Neural crest cell (in vitro differentiated cells): ENCODE measurements at regions not wholly inside any gene's neighbourhood (a gene's known extent, or its start where the extent isn't known, plus 50 kb on each side); places are given as distances from the start of the nearest gene placed in this dataset.

Source experiments
- DNase-seq: peaks from one replicate; pipeline ENCODE4 v3.0.0; 2021; ENCODE audit warnings: low read depth, mixed read lengths, low spot score
- H3K27ac Mint-ChIP-seq: one replicate; pipeline ENCODE4 v1.8.0; 2021; ENCODE audit warnings: mild to moderate bottlenecking, mixed read lengths; ENCODE audit not compliant: unreplicated experiment
- H3K27me3 Mint-ChIP-seq: 2 replicates; pipeline ENCODE4 v1.8.0; 2021; ENCODE audit warnings: low read depth, mild to moderate bottlenecking, mixed read lengths
- H3K36me3 Mint-ChIP-seq: 2 replicates; pipeline ENCODE4 v1.8.0; 2021; ENCODE audit warnings: low read depth, mild to moderate bottlenecking, mixed read lengths
- H3K4me1 Mint-ChIP-seq: 2 replicates; pipeline ENCODE4 v1.8.0; 2021; ENCODE audit warnings: mixed read lengths
- H3K4me3 Mint-ChIP-seq: one replicate; pipeline ENCODE4 v1.8.0; 2021; ENCODE audit warnings: mild to moderate bottlenecking, mixed read lengths
- H3K9me3 Mint-ChIP-seq: 2 replicates; pipeline ENCODE4 v1.8.0; 2021; ENCODE audit warnings: mixed read lengths
- CTCF ChIP-seq: fragments of 200-600 bp; sonication (generic); conservative IDR thresholded peaks from 2 replicates; pipeline ENCODE4 v1.5.0; 2021; ENCODE audit warnings: antibody characterized with exemption, mild to moderate bottlenecking

GRCh38 chr15:39365161-39365560, 215.7 kb upstream of the THBS1 start:
- no peak overlapping the region for H3K27ac Mint-ChIP-seq
- peaks cover 7% of the 10 kb centered on the region for H3K36me3 Mint-ChIP-seq
- no peak for DNase-seq
- no peaks in the 10 kb centered on the region for H3K4me1 Mint-ChIP-seq
- no peak overlapping the region for H3K4me3 Mint-ChIP-seq
- no peak for TF ChIP-seq CTCF
- no peaks in the 10 kb centered on the region for H3K27me3 Mint-ChIP-seq
- H3K9me3 Mint-ChIP-seq: peaks cover 8% of the 10 kb centered on the region

- H3K27ac Mint-ChIP-seq: no peak overlapping the region
- H3K36me3 Mint-ChIP-seq: peaks cover 7% of the 10 kb centered on the region
- no peak for TF ChIP-seq CTCF
- no peaks in the 10 kb centered on the region for H3K27me3 Mint-ChIP-seq
- DNase-seq: no peak
- H3K4me3 Mint-ChIP-seq: no peak overlapping the region
- peaks cover 10% of the 10 kb centered on the region for H3K9me3 Mint-ChIP-seq
- H3K4me1 Mint-ChIP-seq: no peaks in the 10 kb centered on the region
Measured at GRCh38 chr15:39365873-39366272, 215.0 kb upstream of the THBS1 start.

GRCh38 chr15:39367596-39367995, 213.3 kb upstream of the THBS1 start:
- no peak overlapping the region for H3K4me3 Mint-ChIP-seq
- H3K36me3 Mint-ChIP-seq: peaks cover 12% of the 10 kb centered on the region
- no peaks in the 10 kb centered on the region for H3K4me1 Mint-ChIP-seq
- no peak overlapping the region for H3K27ac Mint-ChIP-seq
- H3K9me3 Mint-ChIP-seq: peaks cover 17% of the 10 kb centered on the region
- no peak for DNase-seq
- H3K27me3 Mint-ChIP-seq: no peaks in the 10 kb centered on the region
- TF ChIP-seq CTCF: no peak

GRCh38 chr15:39369768-39370167, 211.1 kb upstream of the THBS1 start:
- no peaks in the 10 kb centered on the region for H3K27me3 Mint-ChIP-seq
- no peaks in the 10 kb centered on the region for H3K4me1 Mint-ChIP-seq
- peaks cover 12% of the 10 kb centered on the region for H3K36me3 Mint-ChIP-seq
- H3K4me3 Mint-ChIP-seq: no peak overlapping the region
- no peak overlapping the region for H3K27ac Mint-ChIP-seq
- no peak for TF ChIP-seq CTCF
- H3K9me3 Mint-ChIP-seq: peaks cover 13% of the 10 kb centered on the region
- no peak for DNase-seq

- peaks cover 11% of the 10 kb centered on the region for H3K9me3 Mint-ChIP-seq
- no peak for TF ChIP-seq CTCF
Measured at GRCh38 chr15:39376371-39376909, 204.4 kb upstream of the THBS1 start.

GRCh38 chr15:39381517-39381916, 199.4 kb upstream of the THBS1 start:
- Mint-ChIP-seq H3K4me1 (no peaks in the 10 kb centered on the region), H3K36me3 (no peaks in the 10 kb centered on the region), H3K27me3 (no peaks in the 10 kb centered on the region), H3K9me3 (peaks cover 3% of the 10 kb centered on the region), H3K27ac (no peak overlapping the region), H3K4me3 (no peak overlapping the region)
- no peak for TF ChIP-seq CTCF
- DNase-seq: no peak

More at GRCh38 chr15:39376371-39376909, 204.4 kb upstream of the THBS1 start:
- Mint-ChIP-seq H3K4me1 (no peaks in the 10 kb centered on the region), H3K27me3 (no peaks in the 10 kb centered on the region), H3K27ac (no peak overlapping the region), H3K4me3 (no peak overlapping the region), H3K36me3 (peaks cover 4% of the 10 kb centered on the region)
- no peak for DNase-seq
